ENCODE measurements at regions not wholly inside any gene's neighbourhood (a gene's known extent, or its start where the extent isn't known, plus 50 kb on each side); places are given as distances from the start of the nearest gene placed in this dataset.

GRCh38 chr5:38715696-38716095 is 130.1 kb upstream of the OSMR start:
- TF ChIP-seq MAX (IDR thresholded peaks at IDR 0.05; ENCODE audit: low read depth, low read length) = no peak
- no peak for TF ChIP-seq POLR2A (IDR thresholded peaks at IDR 0.05; ENCODE audit: extremely low read depth, insufficient read length)

Measured in NB4 (cell line).